ENCODE measurements at regions not wholly inside any gene's neighbourhood (a gene's known extent, or its start where the extent isn't known, plus 50 kb on each side); places are given as distances from the start of the nearest gene placed in this dataset.
A peak's percentile ranks its signal among the peaks of the same experiment; 100 is the strongest.
"Not testable (repeated sequence)": the region's sequence is repeated elsewhere in the genome, so short reads cannot be mapped to it uniquely, and the experiment has no call there.

DNA sequence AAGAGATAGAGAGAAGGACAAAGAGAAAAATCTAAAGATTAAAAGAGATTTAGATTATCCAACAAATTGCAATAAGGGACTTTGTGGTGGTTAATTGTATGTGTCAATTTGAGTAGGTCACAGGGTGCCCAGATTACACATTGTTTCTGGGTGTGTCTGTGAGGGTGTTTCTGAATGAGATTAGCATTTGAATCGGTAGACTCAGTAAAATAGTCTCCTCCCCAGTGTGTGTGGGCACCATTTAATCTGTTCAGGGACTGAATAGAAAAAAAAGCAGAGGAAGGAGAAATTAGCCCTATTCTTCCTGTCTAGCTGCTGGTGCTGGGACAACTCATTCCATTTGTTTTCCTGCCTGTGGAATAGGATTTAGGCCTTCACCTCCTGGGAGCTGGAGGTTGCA is 339.8 kb upstream of the EPHA4 start:
- no peak for DNase-seq

DNA sequence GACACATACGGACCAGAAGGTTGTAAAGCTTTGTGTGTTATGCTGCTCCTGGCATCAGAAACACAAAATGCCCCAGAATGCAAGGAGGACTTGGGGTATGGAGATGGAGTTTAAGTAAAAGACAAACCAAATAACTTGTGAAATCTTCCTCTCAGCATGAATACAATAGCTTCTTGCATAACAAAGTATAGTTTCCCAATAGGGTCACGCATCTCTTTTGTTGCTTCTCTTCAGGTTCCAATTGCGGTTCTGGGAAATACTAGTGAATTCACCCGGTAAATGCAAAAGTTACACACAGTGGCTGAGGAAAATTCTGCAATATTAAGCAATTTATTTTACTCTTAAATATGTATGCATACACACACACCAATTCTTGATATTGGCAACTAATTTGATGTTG is 339.2 kb upstream of the EPHA4 start:
- DNase-seq: peak; percentile 49

DNA sequence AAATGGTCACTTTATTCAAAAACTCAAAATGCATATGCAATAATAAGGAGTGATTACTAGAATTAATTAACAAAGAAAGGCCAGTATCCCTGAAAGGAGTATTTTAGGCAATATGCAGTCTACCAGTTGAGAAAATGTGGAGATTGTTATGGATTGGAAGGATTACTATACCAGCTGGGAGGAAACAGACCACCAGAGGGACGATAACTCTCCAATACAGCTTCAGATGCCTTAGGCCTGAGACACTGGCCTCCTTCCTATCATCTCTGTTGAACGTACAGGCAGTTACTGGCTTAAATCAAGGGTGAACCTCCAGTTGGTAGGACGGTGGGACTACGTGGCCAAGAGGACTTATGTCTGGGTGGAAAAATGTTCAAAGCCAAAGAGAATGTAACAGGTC is 336.4 kb upstream of the EPHA4 start:
- no peak for DNase-seq

DNA sequence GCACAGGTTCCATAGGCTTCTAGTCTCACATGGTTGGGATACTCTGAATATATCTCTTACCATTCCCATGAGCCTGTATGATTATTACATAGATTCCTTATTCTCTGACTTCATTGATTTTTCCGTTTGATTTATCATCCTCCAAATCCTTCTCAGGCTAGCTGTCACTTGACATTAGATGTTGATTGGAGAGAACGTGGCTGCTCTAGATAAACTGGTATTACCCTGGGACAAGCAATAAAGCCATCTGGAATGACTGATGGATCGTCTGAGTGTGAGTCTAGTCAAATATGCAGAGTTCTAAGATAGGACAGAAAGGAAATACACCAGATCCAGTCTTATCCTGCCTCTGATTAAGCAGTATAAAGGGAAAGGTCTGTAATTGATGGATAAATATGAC is 325.6 kb upstream of the EPHA4 start:
- DNase-seq: no peak

DNA sequence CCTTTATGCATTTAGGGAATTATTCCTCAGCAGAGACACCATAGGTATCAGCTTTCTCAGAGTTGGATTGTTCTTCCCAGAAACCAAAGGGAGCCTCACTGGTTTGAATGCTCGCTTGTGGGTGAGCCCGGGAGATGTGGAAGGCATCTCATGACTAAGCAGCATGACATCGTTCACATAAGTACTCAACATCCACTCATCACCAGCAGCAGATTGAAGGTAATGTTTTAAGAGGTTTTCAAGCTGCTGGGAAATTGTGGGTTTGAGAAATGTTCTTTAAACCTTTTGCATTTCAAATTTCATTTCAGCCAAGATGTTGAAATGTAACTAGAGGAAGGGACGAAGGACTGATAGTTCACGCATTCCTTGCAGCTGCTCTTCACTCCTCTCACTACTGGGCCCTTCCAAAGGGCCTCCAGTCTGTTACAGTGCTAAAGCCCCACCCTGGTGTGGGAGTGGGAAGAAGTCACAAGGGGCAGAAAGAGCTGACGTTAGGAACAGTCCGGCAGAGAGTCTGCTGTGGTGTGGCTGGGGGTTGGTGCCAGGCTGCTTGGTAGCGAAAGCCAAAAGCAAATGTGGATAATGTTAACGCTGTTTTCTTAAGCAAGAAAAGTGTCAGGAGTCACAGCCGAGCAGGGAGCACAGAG is 324.5 kb upstream of the EPHA4 start:
- no peak for DNase-seq

DNA sequence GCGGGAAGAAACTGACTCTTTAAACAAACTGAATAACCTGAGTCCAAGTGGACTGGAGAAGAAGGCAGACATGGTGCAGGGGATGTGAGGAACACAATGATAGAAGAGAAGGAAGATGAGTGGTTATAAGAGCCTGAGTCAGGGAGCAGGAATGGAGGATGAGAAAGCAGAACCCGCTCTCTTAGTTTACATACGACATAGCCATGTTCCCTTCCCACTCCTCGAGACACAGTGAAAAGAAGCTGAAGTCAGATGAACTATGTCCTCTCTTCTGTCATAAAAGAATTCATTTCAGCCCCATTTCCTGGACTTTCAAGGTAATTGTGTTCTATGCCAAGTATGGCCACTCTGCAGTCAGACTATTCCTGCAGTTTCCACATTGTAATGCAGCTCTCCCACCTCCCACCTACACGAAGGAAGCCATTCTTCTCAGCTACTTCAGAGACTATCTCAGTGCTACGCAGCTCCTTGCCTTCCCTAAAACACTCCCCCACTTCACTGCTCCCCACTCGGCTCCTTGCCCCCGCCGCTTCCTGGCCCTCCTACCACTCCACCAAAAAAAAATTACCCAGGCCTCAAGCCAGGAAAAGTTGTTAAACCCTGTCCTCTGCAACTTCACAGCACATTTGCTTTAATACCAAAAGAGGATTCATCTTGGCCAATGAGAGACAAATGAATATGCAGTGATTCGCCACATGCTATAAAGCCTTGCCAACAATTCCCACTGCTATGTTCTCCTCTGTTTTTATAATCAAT is 323.4 kb upstream of the EPHA4 start:
- no peak for DNase-seq

DNA sequence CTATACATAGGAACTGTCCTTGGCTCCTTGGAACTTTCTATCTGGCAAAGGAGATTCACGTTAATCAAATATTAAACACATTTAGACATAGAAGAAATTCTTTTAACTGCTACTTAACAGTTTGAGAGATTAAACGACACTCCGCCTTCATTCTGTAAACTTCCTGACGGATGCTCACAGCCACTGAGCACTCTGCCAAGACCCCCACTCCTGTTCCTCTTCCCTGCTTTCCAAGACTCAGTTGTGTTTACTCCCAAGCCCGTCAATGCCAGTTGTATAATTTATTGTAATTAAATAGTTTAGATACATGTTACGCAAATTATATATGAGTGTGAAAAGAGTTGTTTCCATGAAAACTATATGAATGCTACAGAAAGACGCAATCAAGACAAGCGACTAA is 321.4 kb upstream of the EPHA4 start:
- DNase-seq: no peak

DNA sequence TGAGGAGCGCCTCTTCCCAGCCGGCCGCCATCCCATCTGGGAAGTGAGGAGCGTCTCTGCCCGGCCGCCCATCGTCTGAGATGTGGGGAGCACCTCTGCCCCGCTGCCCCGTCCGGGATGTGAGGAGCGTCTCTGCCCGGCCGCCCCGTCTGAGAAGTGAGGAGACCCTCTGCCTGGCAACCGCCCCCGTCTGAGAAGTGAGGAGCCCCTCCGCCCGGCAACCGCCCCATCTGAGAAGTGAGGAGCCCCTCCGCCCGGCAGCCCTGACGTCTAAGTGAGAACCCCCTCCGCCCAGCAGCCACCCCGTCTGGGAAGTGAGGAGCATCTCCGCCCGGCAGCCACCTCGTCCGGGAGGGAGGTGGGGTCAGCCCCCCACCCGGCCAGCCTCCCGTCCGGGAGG is 319.9 kb upstream of the EPHA4 start:
- not testable (repeated sequence) for DNase-seq

DNA sequence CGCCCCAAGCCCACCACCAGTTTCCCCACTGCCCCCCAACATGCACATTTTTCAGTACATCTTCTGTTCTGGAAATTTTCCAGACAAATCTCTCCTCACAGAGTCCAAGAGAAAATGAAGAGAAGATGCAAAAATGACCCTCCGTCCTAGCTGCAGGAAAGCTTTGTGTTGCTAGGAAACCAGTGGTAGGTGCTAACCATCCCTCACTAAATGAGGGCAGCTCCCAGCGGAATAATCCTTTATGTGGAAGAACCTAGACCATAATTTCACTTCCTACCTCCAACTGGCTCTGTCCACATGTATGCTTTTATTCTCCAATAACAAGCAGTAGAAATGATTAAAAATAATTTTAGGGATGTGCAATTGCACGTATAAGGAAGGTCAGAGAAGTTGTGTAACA is 311.9 kb upstream of the EPHA4 start:
- DNase-seq: no peak

DNA sequence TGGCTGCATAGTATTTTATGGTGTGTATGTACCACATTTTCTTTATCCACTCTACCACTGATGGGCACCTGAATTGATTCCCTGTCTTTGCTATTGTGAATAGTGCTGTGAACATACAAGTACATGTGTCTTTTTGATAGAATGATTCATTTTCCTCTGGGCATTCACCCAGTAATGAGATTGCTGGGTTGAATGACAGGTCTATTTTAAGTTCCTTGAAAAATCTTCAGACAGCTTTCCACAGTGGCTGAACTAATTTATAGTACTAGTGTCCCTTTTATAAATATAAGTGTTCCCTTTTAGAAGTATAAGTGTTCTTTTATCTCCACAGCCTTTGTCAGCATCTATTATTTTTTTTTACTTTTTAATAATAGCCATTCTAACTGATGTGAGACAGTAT is 303.9 kb upstream of the EPHA4 start:
- no peak for DNase-seq

DNA sequence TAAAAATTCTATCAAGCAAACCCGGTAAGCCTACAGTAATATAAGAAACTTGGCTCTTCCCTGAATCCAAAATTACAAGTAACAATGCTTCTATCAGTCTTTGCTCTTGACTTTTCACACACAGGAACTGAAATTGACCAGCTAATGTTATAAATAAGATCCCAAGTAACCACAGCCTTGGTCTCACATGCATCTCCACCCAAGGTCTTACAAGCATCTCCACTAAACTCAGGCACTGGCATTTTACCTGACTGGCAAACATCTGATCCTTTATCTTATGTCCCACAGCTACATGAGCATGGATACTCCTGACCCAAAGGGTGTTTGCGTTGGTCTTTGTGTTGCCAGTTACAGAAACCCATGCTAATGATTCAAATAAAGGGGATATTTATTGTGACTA is 302.3 kb upstream of the EPHA4 start:
- no peak for DNase-seq

DNA sequence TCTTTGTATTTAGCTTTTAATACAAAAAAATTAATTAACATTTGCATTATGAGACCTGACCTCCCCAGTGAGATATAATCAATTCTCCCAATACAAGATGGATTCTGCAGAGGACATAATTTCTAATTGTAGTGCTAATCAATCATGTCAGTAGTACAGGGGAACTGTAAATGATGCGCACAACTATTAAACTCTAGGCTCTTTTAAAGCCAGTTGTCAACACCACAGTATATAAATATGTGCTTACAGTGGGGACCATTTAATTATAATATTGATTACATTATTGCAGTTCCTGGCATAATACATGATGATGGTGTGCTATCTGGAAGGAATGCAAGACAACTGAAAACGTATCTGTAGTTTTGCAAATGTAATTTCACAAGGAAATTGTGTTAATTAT is 285.6 kb upstream of the EPHA4 start:
- DNase-seq: no peak

DNA sequence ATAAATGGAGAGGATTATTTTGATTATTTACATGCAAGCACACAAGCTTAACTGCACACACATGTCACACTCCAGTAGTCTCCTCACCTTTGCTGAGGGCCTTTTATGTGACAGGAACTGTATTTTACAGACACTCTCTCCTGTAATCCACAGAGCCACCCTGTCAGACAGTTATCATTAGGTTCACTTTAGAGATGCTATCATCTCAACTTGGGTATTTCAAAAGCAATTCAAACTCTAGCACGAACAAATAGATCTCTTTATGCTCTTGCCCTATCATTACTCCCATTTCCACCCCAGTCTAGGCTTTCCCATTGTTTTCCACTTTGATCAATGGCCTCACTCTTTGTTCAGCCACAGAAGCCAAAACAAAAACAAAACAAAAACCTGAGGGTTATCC is 281.2 kb upstream of the EPHA4 start:
- DNase-seq: no peak

DNA sequence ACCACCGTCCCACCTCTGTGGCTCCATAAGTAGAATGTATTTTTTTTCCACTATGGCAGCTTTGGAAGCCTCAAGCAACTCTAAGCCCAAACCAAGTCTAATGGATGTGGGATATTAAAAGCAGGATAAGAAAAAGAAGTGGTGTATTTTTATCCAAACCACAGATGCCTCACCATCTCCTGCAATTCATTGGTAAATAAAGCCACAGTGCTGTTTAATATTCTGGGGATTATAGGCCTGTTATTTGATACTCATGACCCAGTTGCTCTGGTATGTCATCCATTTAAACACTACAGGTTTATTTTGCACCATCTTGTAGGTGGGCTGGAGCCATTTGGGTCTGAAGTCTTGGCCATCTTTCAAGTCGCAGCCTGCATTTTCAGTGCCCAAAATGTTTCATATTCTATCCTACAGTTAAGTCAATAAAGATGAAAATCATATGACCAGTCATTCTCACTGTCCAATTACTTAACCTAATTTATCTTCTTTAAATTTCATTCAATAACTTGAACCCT is 279.5 kb upstream of the EPHA4 start:
- no peak for DNase-seq

DNA sequence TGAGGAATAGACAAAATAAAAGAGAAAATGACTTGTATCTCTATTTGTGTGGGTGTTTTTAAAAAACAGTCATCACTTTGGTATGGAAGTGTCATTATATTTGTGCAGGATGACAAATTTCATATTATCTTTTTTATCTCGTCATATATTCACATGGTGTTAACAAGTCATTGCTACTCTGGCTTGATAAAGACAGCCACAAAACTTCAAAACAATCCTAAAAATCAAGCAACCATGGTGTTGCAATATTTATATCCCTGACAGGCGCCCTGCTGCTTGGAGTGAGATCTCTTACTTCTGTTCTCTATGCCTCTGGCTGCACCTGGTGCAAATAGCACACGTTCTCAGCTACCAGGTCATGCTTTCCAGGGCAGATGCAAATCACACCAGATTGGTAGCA is 278.0 kb upstream of the EPHA4 start:
- no peak for DNase-seq

DNA sequence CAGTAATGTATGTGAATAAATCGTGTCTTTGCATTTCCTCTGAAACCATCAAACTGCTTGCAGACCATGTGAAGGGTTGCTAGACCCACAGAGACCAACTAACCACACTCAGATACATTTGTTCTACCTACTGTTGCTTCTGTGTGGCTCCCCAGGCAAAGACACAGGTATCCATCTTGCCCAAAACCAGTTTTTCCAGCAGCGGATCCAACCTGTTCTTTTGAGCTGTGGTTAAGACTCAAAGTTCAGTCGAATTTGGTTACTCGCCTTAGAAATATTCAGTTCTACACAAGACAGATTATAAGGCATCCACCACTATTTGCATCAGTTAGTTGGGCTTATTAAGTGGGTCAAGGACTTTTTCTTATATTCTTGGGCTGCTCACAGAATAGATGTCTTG is 276.2 kb upstream of the EPHA4 start:
- no peak for DNase-seq

DNA sequence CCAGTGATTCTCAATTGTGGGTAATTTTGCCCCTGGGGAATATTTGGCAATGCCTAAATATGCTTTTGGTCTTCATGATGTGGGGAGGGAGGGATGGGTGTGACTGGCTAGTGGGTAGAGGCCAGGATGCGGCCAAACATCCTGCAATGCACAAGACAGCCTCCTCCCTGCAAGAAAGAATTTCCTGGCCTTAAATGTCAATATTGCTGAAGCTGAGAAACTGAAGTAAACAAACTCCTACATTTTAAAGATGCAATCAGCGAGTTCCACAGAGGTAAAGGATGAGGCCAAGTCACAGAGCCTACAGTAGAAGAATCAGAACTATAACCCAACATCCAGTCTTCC is 272.9 kb upstream of the EPHA4 start:
- no peak for DNase-seq

DNA sequence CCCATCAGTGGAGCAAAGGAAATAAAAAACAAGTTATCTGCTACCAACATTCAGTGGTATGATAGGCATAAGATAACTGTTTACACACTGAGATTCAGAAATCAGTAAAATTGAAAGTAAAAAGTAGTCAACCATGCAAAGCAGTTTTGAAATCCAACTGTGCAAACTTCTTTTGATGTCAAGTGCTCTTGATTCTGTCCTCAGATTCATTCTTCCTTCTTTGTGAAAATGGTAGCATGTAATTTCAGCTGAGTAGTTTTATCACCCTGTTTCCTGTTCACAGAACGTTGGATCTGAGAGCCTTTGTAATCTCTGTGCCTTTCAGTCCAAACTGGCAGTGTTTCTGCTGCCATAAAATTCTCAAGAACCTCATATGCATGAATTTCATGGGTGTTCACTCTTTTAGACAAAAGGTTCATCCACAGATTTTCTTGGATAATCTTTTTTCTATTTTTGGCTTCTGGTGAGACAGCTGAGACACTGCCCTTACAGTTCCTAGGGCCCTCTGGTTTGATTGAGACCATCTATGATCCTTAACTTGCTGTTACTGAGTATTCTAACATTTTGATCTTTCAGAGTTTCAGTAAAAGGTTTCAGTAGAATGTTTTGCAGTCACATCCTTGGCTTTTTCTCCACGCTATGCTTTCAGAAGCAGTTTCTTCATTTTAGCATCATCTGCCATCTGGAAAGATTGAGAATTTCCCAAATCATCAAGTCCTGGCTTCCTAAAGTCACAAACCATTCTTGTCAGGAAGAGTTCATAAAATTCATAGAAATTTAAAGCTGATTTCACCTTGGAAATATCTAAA is 272.3 kb upstream of the EPHA4 start:
- DNase-seq: no peak

DNA sequence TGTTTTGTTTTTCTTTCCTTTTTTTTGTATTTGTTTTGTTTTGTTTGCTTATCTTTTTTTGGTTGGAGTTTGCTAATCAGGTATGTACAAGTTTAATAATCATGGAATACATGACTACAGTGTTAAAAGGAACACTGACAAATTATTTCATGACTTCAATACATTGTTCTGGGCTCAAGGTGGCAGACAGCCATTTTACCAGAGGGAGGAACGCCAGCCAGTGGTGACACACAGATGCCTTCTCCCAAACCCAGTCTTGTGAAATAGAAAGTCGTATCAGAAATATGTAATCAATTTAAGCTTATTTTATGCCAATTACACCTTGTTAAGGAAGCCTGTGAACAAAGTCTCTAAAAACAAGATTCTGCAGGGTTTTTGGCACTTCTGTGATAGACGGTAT is 264.0 kb upstream of the EPHA4 start:
- DNase-seq: no peak

DNA sequence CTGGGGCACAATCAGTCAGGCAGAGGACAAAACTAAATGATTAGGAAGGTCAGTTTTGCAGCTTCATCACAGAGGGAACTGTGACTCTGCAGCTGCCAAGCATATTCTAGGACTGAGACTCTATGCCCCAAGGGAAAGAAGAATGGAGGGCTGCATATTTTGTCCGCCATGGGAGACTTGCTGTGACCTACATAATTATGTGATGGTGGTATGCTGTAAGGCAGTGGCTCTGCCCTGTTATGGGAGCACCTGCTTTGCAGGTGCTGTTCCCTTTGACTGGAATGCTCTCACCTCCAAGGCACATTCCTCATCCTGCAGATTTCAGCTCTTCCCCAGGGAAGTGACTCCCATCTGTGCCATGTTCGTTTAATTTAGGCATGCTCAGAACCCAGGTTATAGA is 261.9 kb upstream of the EPHA4 start:
- no peak for DNase-seq

DNA sequence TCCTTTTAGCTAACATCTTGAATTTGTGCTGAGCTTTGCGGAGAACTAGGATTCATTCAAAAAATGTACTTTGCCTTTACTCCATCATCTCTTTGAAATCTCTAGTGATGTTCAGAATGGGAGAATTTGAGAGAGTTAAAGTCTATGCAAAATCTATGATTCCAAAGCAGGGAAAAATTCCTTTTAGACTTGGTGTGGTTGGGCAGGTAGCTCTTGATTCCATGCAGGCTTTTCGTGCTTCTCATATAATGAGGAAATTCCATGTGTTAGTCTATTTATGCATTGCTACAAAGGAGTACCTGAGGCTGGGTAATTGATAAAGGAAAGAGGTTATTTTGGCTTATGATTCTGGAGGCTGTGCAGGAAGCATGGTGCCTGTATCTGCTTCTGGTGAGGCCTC is 258.9 kb upstream of the EPHA4 start:
- DNase-seq: no peak

DNA sequence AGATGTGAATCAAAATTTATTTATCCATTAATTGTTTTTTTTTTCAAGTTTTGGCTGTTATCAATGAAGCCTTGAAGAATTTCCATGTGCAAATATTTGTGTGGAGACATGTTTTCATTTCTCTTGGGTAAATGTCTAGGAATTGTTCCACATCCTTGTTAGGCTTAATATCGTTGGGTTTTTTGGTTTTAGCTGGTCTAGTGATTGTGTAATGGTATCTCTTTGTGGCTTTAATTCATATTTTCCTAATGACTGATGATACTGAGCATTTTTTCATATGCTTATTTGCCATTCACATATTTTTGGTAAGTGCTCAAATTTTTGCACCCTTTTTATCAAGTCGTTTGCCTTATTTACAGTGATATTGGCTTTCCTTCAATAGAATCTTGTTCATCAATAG is 250.3 kb upstream of the EPHA4 start:
- DNase-seq: no peak

DNA sequence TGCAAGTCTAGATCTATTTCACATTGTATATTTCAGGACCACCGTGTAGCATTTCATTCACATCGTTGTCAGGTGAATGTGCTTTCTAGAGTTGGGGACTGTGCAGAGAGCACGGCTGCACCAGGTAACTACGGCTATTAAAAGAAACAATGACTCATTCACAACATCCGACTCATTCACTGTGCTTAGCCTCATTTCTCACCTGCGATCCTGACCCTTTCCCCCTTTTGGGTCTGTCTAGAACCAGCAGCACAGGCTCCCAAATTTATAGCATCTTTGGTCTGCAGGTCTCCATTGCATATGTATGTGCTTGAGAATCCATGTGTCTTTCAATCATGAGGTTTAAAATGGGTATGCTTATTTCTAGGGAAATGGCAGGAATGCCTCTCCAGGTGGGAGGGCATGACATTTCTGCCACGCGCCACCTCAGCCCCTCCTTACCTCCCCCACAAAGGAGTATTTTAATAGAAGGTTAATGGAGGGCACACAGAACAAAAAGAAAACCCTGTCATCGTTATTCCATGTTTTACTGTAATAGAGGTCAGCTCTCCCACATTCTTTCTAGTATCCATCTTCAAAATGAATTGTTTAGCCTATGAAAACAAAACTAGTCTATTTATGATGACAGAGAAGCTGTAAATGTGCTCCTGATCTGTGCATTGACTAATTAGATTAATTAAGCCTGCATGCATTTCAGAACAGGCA is 246.7 kb upstream of the EPHA4 start:
- DNase-seq: no peak

All from MV-4-11 (cell line).